Osteoblast (primary cell): ENCODE measurements at regions not wholly inside any gene's neighbourhood (a gene's known extent, or its start where the extent isn't known, plus 50 kb on each side); places are given as distances from the start of the nearest gene placed in this dataset.

Source experiments
- DNase-seq: peaks from one replicate; pipeline ENCODE4 v3.0.0; 2011; ENCODE audit warnings: low spot score, mixed read lengths; ENCODE audit not compliant: insufficient read length; ENCODE audit errors: missing footprints
- H2AFZ ChIP-seq: 2 replicates; pipeline ENCODE4 v1.6.0; 2011; ENCODE audit warnings: mild to moderate bottlenecking, low read length
- H3K27ac ChIP-seq: 2 replicates; pipeline ENCODE4 v1.5.1; 2011; ENCODE audit warnings: mild to moderate bottlenecking, low read depth, low read length, moderate library complexity
- H3K27me3 ChIP-seq: 2 replicates; pipeline ENCODE4 v1.6.0; 2012; ENCODE audit warnings: mild to moderate bottlenecking, control low read depth, inconsistent platforms, low read length, moderate library complexity; ENCODE audit not compliant: insufficient read depth
- H3K36me3 ChIP-seq: 2 replicates; pipeline ENCODE4 v1.5.1; 2011; ENCODE audit warnings: mild to moderate bottlenecking, low read length, control low read depth, moderate library complexity; ENCODE audit not compliant: insufficient read depth
- H3K4me1 ChIP-seq: 2 replicates; pipeline ENCODE4 v1.5.1; 2011; ENCODE audit warnings: mild to moderate bottlenecking, low read length, control low read depth, moderate library complexity; ENCODE audit not compliant: insufficient read depth
- H3K4me2 ChIP-seq: 2 replicates; pipeline ENCODE4 v1.6.0; 2011; ENCODE audit warnings: mild to moderate bottlenecking, low read length; ENCODE audit not compliant: insufficient read depth
- H3K4me3 ChIP-seq: fragments of 200-600 bp; sonication (generic); 3 replicates; pipeline ENCODE4 v1.5.1; 2012; ENCODE audit warnings: mild to moderate bottlenecking, low read length, inconsistent platforms; ENCODE audit not compliant: insufficient read depth
- H3K79me2 ChIP-seq: 2 replicates; pipeline ENCODE4 v1.6.0; 2012; ENCODE audit warnings: mild to moderate bottlenecking, low read length, control low read depth, inconsistent platforms; ENCODE audit not compliant: insufficient read depth
- H3K9me3 ChIP-seq: 2 replicates; pipeline ENCODE4 v1.5.1; 2011; ENCODE audit warnings: low read depth, low read length, control low read depth
- H4K20me1 ChIP-seq: 2 replicates; pipeline ENCODE4 v1.6.0; 2012; ENCODE audit warnings: mild to moderate bottlenecking, low read length, control low read depth; ENCODE audit not compliant: insufficient read depth
- CTCF ChIP-seq: IDR thresholded peaks from 2 replicates; pipeline ENCODE4 v1.5.1; 2011; ENCODE audit warnings: mild to moderate bottlenecking, low read depth, low read length, moderate library complexity; ENCODE audit errors: extremely low read depth

- Histone ChIP-seq H3K4me1 (no peaks in the 10 kb centered on the region), H3K79me2 (no peaks in the 10 kb centered on the region), H2AFZ (no peak overlapping the region), H3K9me3 (no peaks in the 10 kb centered on the region), H4K20me1 (no peaks in the 10 kb centered on the region), H3K36me3 (no peaks in the 10 kb centered on the region), H3K27me3 (no peaks in the 10 kb centered on the region), H3K4me3 (no peak overlapping the region), H3K4me2 (no peak overlapping the region), H3K27ac (no peak overlapping the region)
- no peak for TF ChIP-seq CTCF
- DNase-seq = no peak
Observed at GRCh38 chr15:35986191-35986721, 440.3 kb upstream of the DPH6 start.

GRCh38 chr15:35987056-35987455 is 441.1 kb upstream of the DPH6 start:
- Histone ChIP-seq H3K4me2 (no peak overlapping the region), H3K36me3 (no peaks in the 10 kb centered on the region), H4K20me1 (no peaks in the 10 kb centered on the region), H3K4me1 (no peaks in the 10 kb centered on the region), H3K27ac (no peak overlapping the region), H3K27me3 (no peaks in the 10 kb centered on the region), H3K79me2 (no peaks in the 10 kb centered on the region), H2AFZ (no peak overlapping the region), H3K9me3 (no peaks in the 10 kb centered on the region), H3K4me3 (no peak overlapping the region)
- TF ChIP-seq CTCF = no peak
- DNase-seq = no peak

- Histone ChIP-seq H3K4me3 (no peak overlapping the region), H2AFZ (no peak overlapping the region), H4K20me1 (no peaks in the 10 kb centered on the region), H3K4me1 (no peaks in the 10 kb centered on the region), H3K27me3 (no peaks in the 10 kb centered on the region), H3K36me3 (no peaks in the 10 kb centered on the region), H3K27ac (no peak overlapping the region), H3K4me2 (no peak overlapping the region), H3K79me2 (no peaks in the 10 kb centered on the region), H3K9me3 (no peaks in the 10 kb centered on the region)
- DNase-seq = no peak
- no peak for TF ChIP-seq CTCF
Observed at GRCh38 chr15:35991386-35991785, 445.4 kb upstream of the DPH6 start.

GRCh38 chr15:35992791-35993190 is 446.8 kb upstream of the DPH6 start:
- no peaks in the 10 kb centered on the region for H3K79me2 ChIP-seq

More at GRCh38 chr15:35992791-35993190, 446.8 kb upstream of the DPH6 start:
- Histone ChIP-seq H3K4me1 (no peaks in the 10 kb centered on the region), H3K36me3 (no peaks in the 10 kb centered on the region), H3K4me2 (no peak overlapping the region), H2AFZ (no peak overlapping the region), H4K20me1 (no peaks in the 10 kb centered on the region), H3K9me3 (no peaks in the 10 kb centered on the region), H3K27me3 (no peaks in the 10 kb centered on the region), H3K4me3 (no peak overlapping the region), H3K27ac (no peak overlapping the region)
- TF ChIP-seq CTCF = no peak
- DNase-seq = no peak
